ENCODE measurements at regions not wholly inside any gene's neighbourhood (a gene's known extent, or its start where the extent isn't known, plus 50 kb on each side); places are given as distances from the start of the nearest gene placed in this dataset.

GRCh38 chr3:30945291-30945690 is 50.8 kb upstream of the GADL1 start:
- no peak for DNase-seq

GRCh38 chr3:30948426-30948825 is 54.0 kb upstream of the GADL1 start:
- no peak for DNase-seq

GRCh38 chr3:30951826-30952225 is 57.4 kb upstream of the GADL1 start:
- DNase-seq: no peak

GRCh38 chr3:30952786-30953185 is 58.3 kb upstream of the GADL1 start:
- DNase-seq: no peak

- DNase-seq: peak; percentile 33 to 79
Observed at GRCh38 chr3:30954426-30954825, 60.0 kb upstream of the GADL1 start.

GRCh38 chr3:30962084-30962483 is 67.6 kb upstream of the GADL1 start:
- DNase-seq: no peak

- no peak for DNase-seq
Observed at GRCh38 chr3:30962493-30962892, 68.0 kb upstream of the GADL1 start.

GRCh38 chr3:30963223-30963722 is 68.8 kb upstream of the GADL1 start:
- no peak for DNase-seq

- peak in 1 of 2 experiments; percentile 14 for DNase-seq
Observed at GRCh38 chr3:30964612-30965011, 70.2 kb upstream of the GADL1 start.

GRCh38 chr3:30966896-30967295 is 72.4 kb upstream of the GADL1 start:
- DNase-seq: no peak

- DNase-seq: peak in 1 of 2 experiments; percentile 41
Observed at GRCh38 chr3:30970183-30970582, 75.7 kb upstream of the GADL1 start.

GRCh38 chr3:30972449-30972848 is 78.0 kb upstream of the GADL1 start:
- no peak for DNase-seq

- no peak for DNase-seq
Observed at GRCh38 chr3:30974071-30974470, 79.6 kb upstream of the GADL1 start.

GRCh38 chr3:30977592-30977991 is 83.1 kb upstream of the GADL1 start:
- DNase-seq: no peak

GRCh38 chr3:30980993-30981392 is 86.5 kb upstream of the GADL1 start:
- no peak for DNase-seq

GRCh38 chr3:30982416-30983075 is 88.1 kb upstream of the GADL1 start:
- DNase-seq: no peak

GRCh38 chr3:30984855-30985749 is 90.6 kb upstream of the GADL1 start:
- peak in 1 of 2 experiments; percentile 35 for DNase-seq

GRCh38 chr3:30986551-30986950 is 92.1 kb upstream of the GADL1 start:
- peak in 1 of 2 experiments; percentile 25 for DNase-seq

GRCh38 chr3:30988769-30989168 is 94.3 kb upstream of the GADL1 start:
- peak in 1 of 2 experiments; percentile 25 for DNase-seq

GRCh38 chr3:30989276-30990030 is 95.0 kb upstream of the GADL1 start:
- DNase-seq: peak; percentile 77 to 93

GRCh38 chr3:30996467-30996866 is 102.0 kb upstream of the GADL1 start:
- peak in 1 of 2 experiments; percentile 21 for DNase-seq

- no peak for DNase-seq
Observed at GRCh38 chr3:31002730-31003129, 108.3 kb upstream of the GADL1 start.

- peak in 1 of 2 experiments; percentile 32 for DNase-seq
Observed at GRCh38 chr3:31004025-31004678, 109.7 kb upstream of the GADL1 start.
